CD14-positive monocyte (primary cell): ENCODE measurements at regions not wholly inside any gene's neighbourhood (a gene's known extent, or its start where the extent isn't known, plus 50 kb on each side); places are given as distances from the start of the nearest gene placed in this dataset.

ENCODE experiments used
- DNase-seq, 3 donors: peaks; one replicate each; pipeline ENCODE4 v3.0.0-alpha.2; 2011 to 2022
- H2AFZ ChIP-seq: 2 replicates; pipeline ENCODE4 v1.6.0; 2012; ENCODE audit warnings: mild to moderate bottlenecking, low read depth, low read length, inconsistent platforms; ENCODE audit not compliant: insufficient read depth, poor library complexity, severe bottlenecking
- H3K27ac ChIP-seq, 2 donors: 1 replicate in 1 of 2; 2 replicates in 1 of 2; pipeline ENCODE4 v1.5.1; 2012 to 2013; ENCODE audit warnings: low read length in 2 of 2, control low read depth in 1 of 2, inconsistent platforms in 1 of 2, low read depth in 1 of 2, mild to moderate bottlenecking in 1 of 2
- H3K27me3 ChIP-seq, 2 donors: one replicate each; pipeline versions ENCODE4 v1.6.0 to v1.6.1; 2011 to 2013; ENCODE audit warnings: low read length in 2 of 2; ENCODE audit not compliant: control insufficient read depth in 2 of 2, insufficient read depth in 2 of 2
- H3K36me3 ChIP-seq, 2 donors: replicated peaks in 1 of 2; 1 replicate in 1 of 2; 2 replicates in 1 of 2; pipeline versions ENCODE4 v1.5.1 to v1.6.1; 2012 to 2013; ENCODE audit warnings: low read length in 2 of 2, control low read depth in 1 of 2, inconsistent platforms in 1 of 2, mild to moderate bottlenecking in 1 of 2; ENCODE audit not compliant: insufficient read depth in 2 of 2, control insufficient read depth in 1 of 2
- H3K4me1 ChIP-seq, 2 donors: 1 replicate in 1 of 2; 2 replicates in 1 of 2; pipeline versions ENCODE4 v1.5.1 to v1.6.1; 2012 to 2013; ENCODE audit warnings: low read length in 2 of 2, control low read depth in 1 of 2, inconsistent platforms in 1 of 2, mild to moderate bottlenecking in 1 of 2, moderate library complexity in 1 of 2; ENCODE audit not compliant: insufficient read depth in 2 of 2, control insufficient read depth in 1 of 2
- H3K4me2 ChIP-seq: replicated peaks from 2 replicates; pipeline ENCODE3; 2012; ENCODE audit warnings: low read length, moderate library complexity, mild to moderate bottlenecking; ENCODE audit not compliant: poor library complexity, severe bottlenecking; ENCODE audit errors: extremely low read depth
- H3K4me3 ChIP-seq, 3 experiments: fragments of 200-600 bp in 1 of 3; sonication (generic) in 1 of 3; replicated peaks in 1 of 3; 1 replicate in 2 of 3; 2 replicates in 1 of 3; pipeline ENCODE4 v1.5.1; 2011 to 2013; ENCODE audit warnings: low read length in 3 of 3, mild to moderate bottlenecking in 3 of 3, control low read depth in 2 of 3, low read depth in 2 of 3, inconsistent platforms in 1 of 3, moderate library complexity in 1 of 3
- H3K79me2 ChIP-seq: 2 replicates; pipeline ENCODE4 v1.6.0; 2012; ENCODE audit warnings: mild to moderate bottlenecking, control low read depth, inconsistent platforms, low read length, moderate library complexity; ENCODE audit not compliant: insufficient read depth
- H3K9ac ChIP-seq: 2 replicates; pipeline ENCODE4 v1.6.0; 2017; ENCODE audit warnings: low read length, mild to moderate bottlenecking; ENCODE audit not compliant: insufficient read depth, poor library complexity, severe bottlenecking
- H3K9me3 ChIP-seq, 2 donors: replicated peaks in 1 of 2; 1 replicate in 1 of 2; 2 replicates in 1 of 2; pipeline versions ENCODE4 v1.5.1 to v1.6.1; 2012 to 2013; ENCODE audit warnings: low read length in 2 of 2, control low read depth in 1 of 2; ENCODE audit not compliant: control insufficient read depth in 1 of 2, insufficient read depth in 1 of 2
- H4K20me1 ChIP-seq: 2 replicates; pipeline ENCODE4 v1.6.0; 2012; ENCODE audit warnings: mild to moderate bottlenecking, low read length, control low read depth, moderate library complexity; ENCODE audit not compliant: insufficient read depth
- H3K27ac Mint-ChIP-seq, 7 donors: one replicate each; pipeline ENCODE4 v1.8.0; 2020; ENCODE audit warnings: mild to moderate bottlenecking in 7 of 7, mixed read lengths in 7 of 7, moderate library complexity in 6 of 7, inconsistent platforms in 2 of 7
- H3K27me3 Mint-ChIP-seq, 3 donors: one replicate each; pipeline ENCODE4 v1.8.0; 2021 to 2022; ENCODE audit warnings: low read depth in 3 of 3, mild to moderate bottlenecking in 3 of 3, mixed read lengths in 3 of 3, moderate library complexity in 3 of 3, inconsistent platforms in 1 of 3
- H3K36me3 Mint-ChIP-seq, 2 donors: one replicate each; pipeline ENCODE4 v1.8.0; 2020; ENCODE audit warnings: mixed read lengths in 2 of 2, inconsistent platforms in 1 of 2, mild to moderate bottlenecking in 1 of 2
- H3K4me1 Mint-ChIP-seq: one replicate; pipeline ENCODE4 v1.8.0; 2020; ENCODE audit warnings: mild to moderate bottlenecking, mixed read lengths
- H3K4me3 Mint-ChIP-seq, 2 donors: one replicate each; pipeline ENCODE4 v1.8.0; 2020; ENCODE audit warnings: mild to moderate bottlenecking in 2 of 2, mixed read lengths in 2 of 2, moderate library complexity in 1 of 2
- H3K9me3 Mint-ChIP-seq, 7 donors: one replicate each; pipeline ENCODE4 v1.8.0; 2020 to 2022; ENCODE audit warnings: mixed read lengths in 7 of 7, mild to moderate bottlenecking in 6 of 7, moderate library complexity in 6 of 7, inconsistent platforms in 2 of 7
- CTCF ChIP-seq: fragments of 200-600 bp; IDR thresholded peaks from one replicate; pipeline ENCODE4 v1.8.0; 2022; ENCODE audit warnings: antibody characterized with exemption, mild to moderate bottlenecking
- WGBS: methylation state at CpG from one replicate; pipeline ENCODE4 v1.1.5; 2013; ENCODE audit warnings: missing lambda C conversion rate; ENCODE audit not compliant: insufficient coverage; 5-methylcytosine and 5-hydroxymethylcytosine counted together
- intact Hi-C, 2 donors: fragments of 100-400 bp; cut with micrococcal nuclease; formaldehyde crosslinking; loops; one replicate each; pipeline versions ENCODE4 v1.15.0 to v1.15.1; 2023

GRCh38 chr15:100705841-100706240, 103.5 kb downstream of the ASB7 start:
- no peak overlapping the region for H3K27ac ChIP-seq
- Mint-ChIP-seq H3K4me3 (no peak overlapping the region), H3K4me1 (no peaks in the 10 kb centered on the region), H3K27ac (no peak overlapping the region), H3K27me3 (peaks cover 2 to 22% (median 12%) of the 10 kb centered on the region in 3 donors), H3K36me3 (no peaks in the 10 kb centered on the region), H3K9me3 (peaks cover 7 to 19% (median 12%) of the 10 kb centered on the region in 7 donors)
- no peak overlapping the region for H3K4me2 ChIP-seq
- H3K79me2 ChIP-seq: no peaks in the 10 kb centered on the region
- no peak for TF ChIP-seq CTCF
- intact Hi-C loops: no loop called here
- no peak overlapping the region for H3K4me3 ChIP-seq
- no peak overlapping the region for H3K9ac ChIP-seq
- H2AFZ ChIP-seq: no peak overlapping the region
- H3K4me1 ChIP-seq: no peaks in the 10 kb centered on the region
- no peaks in the 10 kb centered on the region for H3K36me3 ChIP-seq
- H3K9me3 ChIP-seq: peaks cover 4 to 5% of the 10 kb centered on the region in 2 donors
- no peak for DNase-seq
- H4K20me1 ChIP-seq: no peaks in the 10 kb centered on the region
- 90% methylated on average over 8 of the region's 11 CpGs for WGBS
- peaks cover 0 to 3% of the 10 kb centered on the region in 2 donors for H3K27me3 ChIP-seq

- Mint-ChIP-seq H3K9me3 (peaks cover 7 to 19% (median 12%) of the 10 kb centered on the region in 7 donors), H3K4me3 (no peak overlapping the region), H3K27me3 (peaks cover 0 to 18% (median 12%) of the 10 kb centered on the region in 3 donors), H3K27ac (no peak overlapping the region), H3K36me3 (no peaks in the 10 kb centered on the region), H3K4me1 (no peaks in the 10 kb centered on the region)
- Histone ChIP-seq H3K27ac (no peak overlapping the region), H3K79me2 (no peaks in the 10 kb centered on the region), H3K4me3 (no peak overlapping the region), H3K9ac (no peak overlapping the region), H2AFZ (no peak overlapping the region), H3K9me3 (peaks cover 4 to 5% of the 10 kb centered on the region in 2 donors), H3K27me3 (no peaks in the 10 kb centered on the region), H3K36me3 (no peaks in the 10 kb centered on the region), H4K20me1 (no peaks in the 10 kb centered on the region), H3K4me1 (no peaks in the 10 kb centered on the region), H3K4me2 (no peak overlapping the region)
- 100% methylated on average over 2 of the region's 4 CpGs for WGBS
- intact Hi-C loops: no loop called here
- no peak for TF ChIP-seq CTCF
- DNase-seq: no peak
These were observed 104.8 kb downstream of the ASB7 start for GRCh38 chr15:100707229-100707628.
